Neural progenitor cell (in vitro differentiated cells): ENCODE measurements at regions not wholly inside any gene's neighbourhood (a gene's known extent, or its start where the extent isn't known, plus 50 kb on each side); places are given as distances from the start of the nearest gene placed in this dataset.

ENCODE experiments used
- CTCF ChIP-seq: fragments of 200-600 bp; sonication (generic); IDR thresholded peaks from 2 replicates; pipeline ENCODE4 v1.5.1; 2017; ENCODE audit warnings: antibody characterized with exemption, mild to moderate bottlenecking
- EZH2 ChIP-seq: fragments of 200-600 bp; sonication (generic); IDR thresholded peaks from 2 replicates; pipeline ENCODE4 v1.6.1; 2017; ENCODE audit warnings: antibody characterized with exemption, mild to moderate bottlenecking, moderate library complexity
- EZH2phosphoT487 ChIP-seq: fragments of 200-600 bp; sonication (generic); IDR thresholded peaks from 2 replicates; pipeline ENCODE4 v1.6.1; 2017; ENCODE audit warnings: antibody characterized with exemption

- no peak for TF ChIP-seq CTCF
- no peak for TF ChIP-seq EZH2
- no peak for TF ChIP-seq EZH2phosphoT487
Measured at GRCh38 chr5:93342563-93343061, 238.4 kb downstream of the NR2F1-AS1 start.
